KBM-7 (cell line): ENCODE measurements at regions not wholly inside any gene's neighbourhood (a gene's known extent, or its start where the extent isn't known, plus 50 kb on each side); places are given as distances from the start of the nearest gene placed in this dataset.

Source experiments
- DNase-seq: peaks from one replicate; pipeline ENCODE4 v3.0.0-alpha.2; 2015
- in situ Hi-C: fragments of 300-500 bp; cut with MboI; formaldehyde crosslinking; loops from 2 replicates; pipeline ENCODE4 v1.14.3; 2020; ENCODE audit warnings: low sequenced_read_pairs, low pct_unique_long_range_greater_than_20kb, mixed read lengths

- DNase-seq, result no peak
- in situ Hi-C loops, result no loop called here
These were observed 109.1 kb upstream of the BCAT1 start for GRCh38 chr12:25058012-25058411.

GRCh38 chr12:25056486-25057130, 107.7 kb upstream of the BCAT1 start:
- in situ Hi-C loops, result no loop called here
- DNase-seq, result no peak

GRCh38 chr12:25056011-25056410, 107.1 kb upstream of the BCAT1 start:
- in situ Hi-C loops, result no loop called here
- no peak for DNase-seq

GRCh38 chr12:25054783-25055144, 105.9 kb upstream of the BCAT1 start:
- DNase-seq, result peak; percentile 43
- in situ Hi-C loops, result no loop called here

- in situ Hi-C loops, result no loop called here
These were observed 105.3 kb upstream of the BCAT1 start for GRCh38 chr12:25054076-25054782.

GRCh38 chr12:25052914-25053211, 104.0 kb upstream of the BCAT1 start:
- in situ Hi-C loops, result no loop called here
- DNase-seq, result no peak

More at GRCh38 chr12:25054076-25054782, 105.3 kb upstream of the BCAT1 start:
- DNase-seq, result peak; percentile 61

- DNase-seq, result peak; percentile 97
These were observed 103.5 kb upstream of the BCAT1 start for GRCh38 chr12:25052196-25052913.

GRCh38 chr12:25051656-25052195, 102.8 kb upstream of the BCAT1 start:
- DNase-seq, result peak; percentile 84
- in situ Hi-C loops, result no loop called here

More at GRCh38 chr12:25052196-25052913, 103.5 kb upstream of the BCAT1 start:
- in situ Hi-C loops, result no loop called here

GRCh38 chr12:25051171-25051570, 102.3 kb upstream of the BCAT1 start:
- in situ Hi-C loops, result no loop called here
- DNase-seq, result no peak

- no peak for DNase-seq
- in situ Hi-C loops, result no loop called here
These were observed 97.0 kb upstream of the BCAT1 start for GRCh38 chr12:25045869-25046268.

GRCh38 chr12:25041006-25041741, 92.3 kb upstream of the BCAT1 start:
- in situ Hi-C loops, result no loop called here
- no peak for DNase-seq

GRCh38 chr12:25040593-25040992, 91.7 kb upstream of the BCAT1 start:
- no peak for DNase-seq
- in situ Hi-C loops, result no loop called here

- no peak for DNase-seq
- in situ Hi-C loops, result no loop called here
These were observed 85.8 kb upstream of the BCAT1 start for GRCh38 chr12:25034676-25035075.

- in situ Hi-C loops, result no loop called here
- DNase-seq, result no peak
These were observed 77.1 kb upstream of the BCAT1 start for GRCh38 chr12:25025951-25026490.

- in situ Hi-C loops, result no loop called here
- no peak for DNase-seq
These were observed 76.4 kb upstream of the BCAT1 start for GRCh38 chr12:25025260-25025659.

- in situ Hi-C loops, result no loop called here
- no peak for DNase-seq
These were observed 74.9 kb upstream of the BCAT1 start for GRCh38 chr12:25023808-25024207.

GRCh38 chr12:25020621-25021243, 71.8 kb upstream of the BCAT1 start:
- peak; percentile 46 for DNase-seq
- in situ Hi-C loops, result no loop called here

GRCh38 chr12:25018146-25018545, 69.2 kb upstream of the BCAT1 start:
- in situ Hi-C loops, result no loop called here
- DNase-seq, result no peak

GRCh38 chr12:25017336-25017735, 68.4 kb upstream of the BCAT1 start:
- DNase-seq, result no peak
- in situ Hi-C loops, result no loop called here
